Hepatocyte (in vitro differentiated cells): ENCODE measurements at regions not wholly inside any gene's neighbourhood (a gene's known extent, or its start where the extent isn't known, plus 50 kb on each side); places are given as distances from the start of the nearest gene placed in this dataset.

Source experiments
- DNase-seq: peaks from one replicate; pipeline ENCODE4 v3.0.0-alpha.2; 2016; ENCODE audit warnings: low spot score
- H2AFZ ChIP-seq: fragments of 200-600 bp; sonication (generic); 2 replicates; pipeline ENCODE4 v1.6.0; 2016; ENCODE audit warnings: antibody characterized with exemption, mild to moderate bottlenecking
- H3K27ac ChIP-seq: fragments of 200-600 bp; sonication (generic); 2 replicates; pipeline ENCODE4 v1.5.1; 2016; ENCODE audit warnings: mild to moderate bottlenecking
- H3K27me3 ChIP-seq: fragments of 200-600 bp; sonication (generic); 2 replicates; pipeline ENCODE4 v1.6.1; 2016
- H3K36me3 ChIP-seq: fragments of 200-600 bp; sonication (generic); replicated peaks from 2 replicates; pipeline ENCODE4 v1.5.1; 2016; ENCODE audit warnings: low read depth; ENCODE audit not compliant: insufficient read depth
- H3K4me1 ChIP-seq: fragments of 200-600 bp; sonication (generic); 2 replicates; pipeline ENCODE4 v1.5.1; 2016; ENCODE audit warnings: mild to moderate bottlenecking, moderate library complexity; ENCODE audit not compliant: insufficient read depth
- H3K4me2 ChIP-seq: fragments of 200-600 bp; sonication (generic); 2 replicates; pipeline ENCODE4 v1.6.0; 2016
- H3K4me3 ChIP-seq: fragments of 200-600 bp; sonication (generic); 2 replicates; pipeline ENCODE4 v1.5.1; 2016; ENCODE audit warnings: mild to moderate bottlenecking
- H3K79me2 ChIP-seq: fragments of 200-600 bp; sonication (generic); 2 replicates; pipeline ENCODE4 v1.6.0; 2017; ENCODE audit warnings: mild to moderate bottlenecking
- H3K9me2 ChIP-seq: fragments of 200-600 bp; sonication (generic); replicated peaks from 2 replicates; pipeline ENCODE4 v1.6.0; 2017; ENCODE audit warnings: mild to moderate bottlenecking; ENCODE audit not compliant: insufficient read depth
- H3K9me3 ChIP-seq: fragments of 200-600 bp; sonication (generic); 2 replicates; pipeline ENCODE4 v1.5.1; 2016; ENCODE audit warnings: low read depth, mild to moderate bottlenecking
- H4K20me1 ChIP-seq: fragments of 200-600 bp; sonication (generic); 2 replicates; pipeline ENCODE4 v1.6.0; 2016; ENCODE audit warnings: mild to moderate bottlenecking; ENCODE audit not compliant: insufficient read depth, poor library complexity, severe bottlenecking
- CTCF ChIP-seq: fragments of 200-600 bp; sonication (generic); IDR thresholded peaks from 2 replicates; pipeline ENCODE4 v1.5.1; 2016; ENCODE audit warnings: antibody characterized with exemption, mild to moderate bottlenecking; ENCODE audit not compliant: poor library complexity
- EZH2 ChIP-seq: fragments of 200-600 bp; sonication (generic); IDR thresholded peaks from 2 replicates; pipeline ENCODE4 v1.6.1; 2016; ENCODE audit warnings: antibody characterized with exemption, mild to moderate bottlenecking, borderline replicate concordance
- EZH2phosphoT487 ChIP-seq: fragments of 200-600 bp; sonication (generic); IDR thresholded peaks from one replicate; pipeline ENCODE4 v1.6.1; 2018; ENCODE audit warnings: antibody characterized with exemption, mild to moderate bottlenecking, low read depth, moderate library complexity; ENCODE audit not compliant: unreplicated experiment, severe bottlenecking
- WGBS: methylation state at CpG from one replicate; pipeline ENCODE4 v1.1.6; 2016; ENCODE audit warnings: low lambda C conversion rate; ENCODE audit errors: missing lambda C conversion rate; 5-methylcytosine and 5-hydroxymethylcytosine counted together

GRCh38 chr15:69544365-69545113, 91.9 kb downstream of the RPLP1 start:
- no peak for TF ChIP-seq EZH2
- TF ChIP-seq CTCF = no peak
- TF ChIP-seq EZH2phosphoT487 = no peak
- H3K4me3 ChIP-seq = no peak overlapping the region
- no peak overlapping the region for H3K27ac ChIP-seq
- DNase-seq = no peak
- no peak overlapping the region for H3K4me2 ChIP-seq
- H2AFZ ChIP-seq = no peak overlapping the region
- H3K9me3 ChIP-seq = no peaks in the 10 kb centered on the region
- no peaks in the 10 kb centered on the region for H3K9me2 ChIP-seq
- H3K4me1 ChIP-seq = no peaks in the 10 kb centered on the region
- WGBS = 87% methylated on average over 6 of the region's 6 CpGs
- H4K20me1 ChIP-seq = no peaks in the 10 kb centered on the region
- no peaks in the 10 kb centered on the region for H3K36me3 ChIP-seq
- H3K79me2 ChIP-seq = no peaks in the 10 kb centered on the region
- peaks cover 9% of the 10 kb centered on the region for H3K27me3 ChIP-seq

- no peaks in the 10 kb centered on the region for H3K4me1 ChIP-seq
- no peaks in the 10 kb centered on the region for H3K9me3 ChIP-seq
- H3K27ac ChIP-seq = no peak overlapping the region
- WGBS = 63% methylated on average over 3 of the region's 3 CpGs
- H4K20me1 ChIP-seq = no peaks in the 10 kb centered on the region
- no peaks in the 10 kb centered on the region for H3K36me3 ChIP-seq
- DNase-seq = no peak
- no peaks in the 10 kb centered on the region for H3K9me2 ChIP-seq
- H3K79me2 ChIP-seq = no peaks in the 10 kb centered on the region
- H3K4me3 ChIP-seq = no peak overlapping the region
- no peak for TF ChIP-seq EZH2phosphoT487
- TF ChIP-seq CTCF = no peak
- no peak for TF ChIP-seq EZH2
- no peak overlapping the region for H3K4me2 ChIP-seq
- H3K27me3 ChIP-seq = peaks cover 13% of the 10 kb centered on the region
- no peak overlapping the region for H2AFZ ChIP-seq
Measured at GRCh38 chr15:69546182-69546581, 93.6 kb downstream of the RPLP1 start.

- H3K4me2 ChIP-seq = no peak overlapping the region
- H3K4me3 ChIP-seq = no peak overlapping the region
- H3K9me2 ChIP-seq = no peaks in the 10 kb centered on the region
- H3K4me1 ChIP-seq = no peaks in the 10 kb centered on the region
- H3K79me2 ChIP-seq = no peaks in the 10 kb centered on the region
- no peak overlapping the region for H2AFZ ChIP-seq
- H3K9me3 ChIP-seq = no peaks in the 10 kb centered on the region
- H3K36me3 ChIP-seq = no peaks in the 10 kb centered on the region
- no peak for DNase-seq
- H4K20me1 ChIP-seq = no peaks in the 10 kb centered on the region
- H3K27ac ChIP-seq = no peak overlapping the region
- TF ChIP-seq EZH2 (no peak), EZH2phosphoT487 (no peak), CTCF (no peak)
- WGBS = 88% methylated on average over 24 of the region's 24 CpGs
- H3K27me3 ChIP-seq = peaks cover 13% of the 10 kb centered on the region
Measured at GRCh38 chr15:69548395-69549180, 96.0 kb downstream of the RPLP1 start.
